ENCODE measurements at regions not wholly inside any gene's neighbourhood (a gene's known extent, or its start where the extent isn't known, plus 50 kb on each side); places are given as distances from the start of the nearest gene placed in this dataset.

DNA sequence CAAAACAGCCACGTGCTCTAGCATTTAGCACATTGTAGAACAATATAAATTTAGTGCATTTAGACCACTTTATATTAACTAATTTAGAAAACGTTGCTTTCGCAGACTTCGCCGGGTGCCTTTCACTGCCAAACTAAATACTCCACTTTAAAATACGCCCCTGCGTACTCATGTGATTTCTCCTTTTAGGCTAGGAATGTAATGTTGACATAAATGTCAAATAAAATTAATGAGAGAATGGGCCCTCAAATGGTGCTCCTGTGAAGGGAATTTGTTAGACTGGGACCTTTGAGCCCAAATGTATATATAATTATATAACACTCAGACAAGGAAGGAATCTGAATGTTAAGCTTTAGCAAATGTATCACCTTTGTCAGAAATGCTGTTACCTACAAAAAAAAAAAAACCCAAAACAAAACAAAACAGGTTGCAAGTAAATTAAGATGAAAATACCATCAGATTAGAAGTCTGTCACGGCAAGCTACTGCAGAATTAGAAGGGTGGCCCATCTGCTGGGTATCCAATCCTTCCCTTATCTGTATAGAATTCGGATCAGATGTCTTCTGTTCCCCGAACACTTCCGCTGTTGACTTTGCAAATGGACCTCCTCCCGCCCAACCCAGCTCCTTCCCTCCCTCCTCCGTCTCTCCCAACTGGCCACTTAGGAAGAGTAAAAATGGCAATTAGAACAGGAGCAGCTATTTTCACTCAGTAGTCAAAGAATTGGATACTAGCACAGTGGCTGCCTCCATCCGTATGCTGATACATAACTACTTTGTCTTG, 159.3 kb upstream of the FOXN3 start:
- no peak for TF ChIP-seq CTCF (IDR thresholded peaks at IDR 0.05; ENCODE audit: low read length)
- TF ChIP-seq EZH2 (IDR thresholded peaks at IDR 0.05; ENCODE audit: borderline replicate concordance, low read length) = no peak

Data from OCI-LY1 (cell line).